T-helper 1 cell treated with Interleukin-12 subunit alpha and Interleukin-12 subunit beta and Interleukin-4 antibody, amounts not matched to agents 30 ng/mL and 1 ng/mL, for 36 hours (primary cell): ENCODE measurements at regions not wholly inside any gene's neighbourhood (a gene's known extent, or its start where the extent isn't known, plus 50 kb on each side); places are given as distances from the start of the nearest gene placed in this dataset.

Experiments used
- intact Hi-C: fragments of 100-400 bp; cut with micrococcal nuclease; formaldehyde crosslinking; loops from one replicate; pipeline ENCODE4 v1.15.1; 2024

DNA sequence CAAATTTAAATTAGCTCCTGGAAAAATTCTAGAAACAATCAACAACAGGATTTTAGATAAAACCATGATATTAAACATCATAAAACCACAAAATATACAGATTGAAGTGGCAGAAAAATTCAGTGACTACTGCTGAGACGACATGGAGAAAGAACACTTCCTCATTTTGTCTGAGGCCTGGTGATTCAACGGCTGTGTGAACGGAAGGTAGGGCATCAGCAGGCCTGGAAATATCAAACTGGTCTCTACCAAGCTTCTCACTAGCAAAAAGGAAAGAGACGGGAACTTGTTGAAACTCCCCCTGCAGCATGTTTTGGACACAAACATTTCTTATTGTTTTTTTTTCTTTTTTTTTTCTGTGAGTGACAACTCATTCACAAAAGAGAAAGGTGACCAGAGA, 58.0 kb upstream of the AHI1 start:
- intact Hi-C loops = no loop called here

DNA sequence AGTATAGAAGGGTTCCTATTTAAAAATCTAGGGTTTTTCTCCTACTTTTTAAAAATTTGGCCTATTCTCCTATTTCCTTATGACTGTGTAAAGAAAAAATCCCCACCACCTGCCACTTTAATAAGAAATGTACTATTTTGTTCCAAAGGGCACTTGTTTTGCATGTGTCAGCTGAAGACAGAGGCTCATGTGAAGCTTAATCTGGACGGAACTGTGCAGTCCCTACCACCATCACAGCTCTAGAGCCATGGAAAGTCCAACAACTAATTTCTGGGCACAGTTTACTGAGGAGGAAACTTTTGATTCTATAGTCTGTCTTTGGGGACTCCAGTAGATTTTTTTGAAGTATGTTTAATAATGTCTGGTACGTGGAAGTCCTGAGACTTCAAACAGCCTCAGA, 60.0 kb upstream of the AHI1 start:
- intact Hi-C loops = no loop called here

GRCh38 chr6:135565605-135566004, 68.1 kb upstream of the AHI1 start:
- intact Hi-C loops = loop anchor here (5.0 to 10.0 kb wide), 3 partner anchors 77 to 1219 kb away; partner anchors contain the start of gene BCLAF1

DNA sequence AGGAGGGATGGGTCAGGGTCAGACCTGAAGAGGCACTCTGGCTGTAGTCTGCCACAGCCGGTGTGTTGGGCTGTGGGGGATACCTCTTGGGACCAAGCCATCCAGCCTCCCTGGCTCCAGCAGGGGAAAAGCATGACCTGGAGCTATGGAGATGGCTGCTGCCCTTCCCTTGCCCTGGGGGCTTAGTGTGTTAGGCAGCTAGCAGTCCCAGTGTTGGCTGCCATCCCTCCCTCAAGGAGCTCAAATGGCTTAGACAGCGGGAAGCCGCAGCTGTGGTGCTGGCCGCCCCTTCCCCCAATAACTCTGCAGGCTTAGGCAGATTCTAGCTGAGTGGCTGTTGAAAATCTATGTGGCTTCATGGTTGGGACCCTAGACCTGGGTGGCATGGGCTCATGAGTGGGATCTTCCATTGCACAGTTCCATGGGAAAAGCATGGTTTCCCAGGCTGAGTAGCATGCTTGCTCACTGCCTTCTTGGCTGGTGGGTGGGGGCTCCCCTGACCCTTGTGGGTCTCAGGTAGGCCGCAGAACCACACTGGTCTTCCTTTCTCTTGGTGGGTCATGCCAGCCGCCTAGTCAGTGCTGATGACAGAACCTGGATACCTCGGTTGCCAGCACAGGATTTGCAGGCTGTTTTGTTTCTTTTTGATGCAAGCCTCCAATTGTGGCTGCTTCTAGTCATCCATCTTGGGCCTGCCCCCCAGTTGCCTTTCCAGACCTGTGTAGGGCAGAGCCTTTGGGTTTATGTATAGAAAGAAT, 69.0 kb upstream of the AHI1 start:
- intact Hi-C loops = loop anchor here (5.0 to 10.0 kb wide), 3 partner anchors 76 to 1218 kb away; partner anchors contain the start of gene BCLAF1

DNA sequence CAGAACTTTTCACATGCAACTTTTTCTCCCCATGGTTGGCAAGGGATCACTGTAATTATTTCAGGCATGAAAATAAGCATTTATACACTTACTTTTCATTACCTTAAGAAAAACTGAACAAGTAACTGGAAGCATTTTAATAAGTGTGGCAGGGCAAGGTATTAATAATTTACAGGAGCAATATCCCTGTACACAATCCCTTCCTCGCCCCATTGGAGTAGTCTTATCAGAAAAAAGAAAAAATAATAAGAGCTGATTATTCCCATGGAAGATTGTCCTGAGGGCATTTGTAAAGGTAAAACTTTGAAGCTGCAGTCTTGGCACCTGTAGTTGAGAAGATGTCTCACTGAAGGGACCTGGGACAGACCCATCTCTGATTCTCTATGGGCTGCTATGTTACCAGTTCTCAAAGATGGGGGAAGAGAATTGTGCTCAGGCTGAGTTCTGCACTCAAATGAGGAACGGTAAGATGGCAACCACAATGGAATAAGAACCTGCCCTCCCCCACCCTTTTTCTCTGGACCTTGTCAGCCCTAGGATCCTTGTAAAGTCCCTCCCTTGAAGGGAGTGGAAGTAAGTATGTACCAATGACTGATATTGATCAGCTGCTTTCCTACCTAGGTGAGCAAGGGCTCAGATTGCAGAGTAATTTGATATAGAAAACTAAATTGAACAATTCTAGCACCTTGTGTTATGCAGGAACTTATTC, 70.0 kb upstream of the AHI1 start:
- intact Hi-C loops = loop anchor here (1.0 to 10.0 kb wide), 7 partner anchors 10 to 1217 kb away; partner anchors contain the start of gene BCLAF1

DNA sequence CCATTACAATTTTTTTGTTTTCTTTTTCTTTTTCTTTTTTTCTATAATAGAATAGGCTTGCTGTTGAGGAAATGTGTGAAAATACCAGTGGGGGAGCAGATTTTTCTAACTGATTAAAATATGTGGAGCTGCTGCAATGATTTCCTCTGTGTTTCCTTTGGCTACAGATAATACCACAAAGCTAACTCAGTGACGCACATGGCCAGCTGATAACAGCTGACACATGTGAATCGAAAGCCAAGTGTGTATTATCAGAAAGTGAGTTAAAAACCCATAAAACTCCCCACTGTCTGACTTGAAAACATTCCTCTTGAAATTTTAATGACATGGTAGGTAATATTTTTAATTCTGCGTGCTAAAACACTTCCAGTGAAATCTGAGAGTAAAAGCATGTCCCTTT, 70.8 kb upstream of the AHI1 start:
- intact Hi-C loops = loop anchor here (1.0 to 10.0 kb wide), 7 partner anchors 9 to 1216 kb away; partner anchors contain the start of gene BCLAF1

DNA sequence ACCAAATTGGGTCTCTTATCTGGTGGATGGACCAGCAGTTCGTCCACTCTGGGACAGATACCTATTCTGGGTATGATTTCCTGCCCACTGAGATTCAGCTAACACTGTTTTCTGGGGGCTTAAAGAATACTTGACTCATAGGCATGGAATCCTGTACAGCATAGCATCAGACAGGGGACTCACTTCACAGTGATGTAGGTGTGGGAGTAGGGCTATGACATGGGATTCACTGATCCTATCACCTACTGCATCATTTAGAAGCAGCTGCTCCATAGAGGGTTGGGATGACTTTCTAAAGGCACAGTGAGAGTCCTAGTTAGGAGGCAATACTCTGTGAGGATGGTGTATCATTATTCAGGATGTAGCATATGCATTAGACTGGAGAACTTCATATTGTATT, 74.5 kb upstream of the AHI1 start:
- intact Hi-C loops = no loop called here

- intact Hi-C loops = loop anchor here (2.0 kb wide), 2 partner anchors 39 to 49 kb away; no protein-coding TSS in a partner anchor
These were observed 78.1 kb upstream of the AHI1 start for GRCh38 chr6:135575629-135576028.

DNA sequence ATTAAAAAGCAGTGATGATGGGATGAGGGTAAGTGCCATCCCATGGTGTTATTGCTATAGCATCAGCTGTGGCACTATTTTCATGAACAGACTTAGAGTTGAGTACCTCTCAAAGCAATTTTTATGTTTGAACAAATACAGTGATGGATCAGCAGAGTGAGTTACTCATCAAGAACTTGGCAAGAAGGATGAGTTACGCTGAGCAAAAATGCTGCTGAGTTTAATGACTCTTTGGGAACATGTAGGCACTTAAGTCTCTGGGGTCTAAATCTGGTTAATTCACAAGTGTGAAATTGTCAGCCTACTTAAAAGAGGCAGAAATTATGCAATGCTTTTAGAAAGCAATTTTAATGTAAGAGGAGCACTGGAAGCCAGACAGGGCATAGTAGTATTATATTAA, 78.5 kb upstream of the AHI1 start:
- intact Hi-C loops = loop anchor here (2.0 kb wide), 2 partner anchors 39 to 49 kb away; no protein-coding TSS in a partner anchor

DNA sequence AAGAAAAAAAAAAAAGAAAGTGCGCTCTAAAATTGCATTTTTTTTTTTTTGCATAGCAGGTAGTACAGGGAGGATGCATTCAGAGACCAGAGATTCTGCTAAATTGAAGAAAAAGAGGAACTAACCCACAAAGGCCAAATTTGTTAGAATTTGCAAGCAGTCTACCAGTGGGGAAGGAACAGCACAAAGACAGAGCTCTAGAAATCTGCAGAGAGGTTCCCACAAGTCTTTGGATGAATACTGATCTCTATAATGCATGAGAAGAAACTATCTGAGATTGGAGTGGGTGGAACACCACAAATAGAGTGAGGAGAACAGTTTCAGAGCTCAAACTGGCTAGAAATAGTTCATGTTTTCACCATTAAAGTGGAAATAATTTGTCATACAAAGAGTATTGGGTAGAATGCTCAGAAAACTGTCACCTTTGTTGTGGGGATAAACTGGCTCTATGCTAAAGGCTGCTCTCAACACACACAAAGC, 79.6 kb upstream of the AHI1 start:
- intact Hi-C loops = loop anchor here (1.0 to 2.0 kb wide), 4 partner anchors 9 to 48 kb away; no protein-coding TSS in a partner anchor

GRCh38 chr6:135578976-135579375, 81.4 kb upstream of the AHI1 start:
- intact Hi-C loops = no loop called here

DNA sequence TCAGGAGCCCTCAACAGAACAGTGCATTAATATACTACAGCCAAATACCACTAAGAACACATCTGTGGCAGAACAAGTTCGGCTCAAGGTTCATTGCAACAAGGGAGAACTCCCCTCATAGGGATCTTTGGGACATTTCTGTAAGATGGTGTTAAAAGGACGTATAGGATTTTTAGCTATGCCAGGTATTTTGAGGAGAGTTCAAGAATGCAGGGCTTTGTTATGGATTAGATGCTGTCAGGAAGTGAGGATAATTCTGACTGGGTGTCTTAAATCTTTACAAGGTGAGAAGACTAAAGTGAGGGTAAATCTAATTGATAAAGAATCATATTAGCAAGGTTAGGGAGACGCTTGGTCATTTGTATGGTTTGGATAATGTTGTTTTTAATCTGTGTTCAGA, 83.7 kb upstream of the AHI1 start:
- intact Hi-C loops = no loop called here

DNA sequence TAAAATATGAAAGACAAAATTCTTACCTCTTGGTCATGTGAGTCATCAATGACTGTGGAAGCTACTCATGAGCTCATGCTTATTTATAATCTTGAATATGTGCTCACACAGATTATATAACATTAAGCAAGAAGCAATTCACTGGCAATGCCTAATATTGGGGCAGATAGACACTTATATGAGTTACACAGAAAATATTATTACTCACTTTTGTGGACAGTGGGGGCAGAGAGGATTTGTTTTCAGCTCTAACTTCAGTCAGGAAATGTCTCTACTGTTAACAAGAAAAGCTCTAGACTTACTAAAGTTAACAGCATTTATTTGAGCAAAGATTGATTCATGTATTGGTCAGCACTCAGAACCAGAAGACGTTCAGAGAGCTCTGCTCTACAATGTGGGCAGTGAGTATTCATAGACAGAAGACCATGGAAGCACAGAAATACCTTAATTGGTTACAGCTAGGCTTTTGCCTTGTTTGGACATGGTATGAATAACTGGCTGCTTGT, 85.8 kb upstream of the AHI1 start:
- intact Hi-C loops = no loop called here

DNA sequence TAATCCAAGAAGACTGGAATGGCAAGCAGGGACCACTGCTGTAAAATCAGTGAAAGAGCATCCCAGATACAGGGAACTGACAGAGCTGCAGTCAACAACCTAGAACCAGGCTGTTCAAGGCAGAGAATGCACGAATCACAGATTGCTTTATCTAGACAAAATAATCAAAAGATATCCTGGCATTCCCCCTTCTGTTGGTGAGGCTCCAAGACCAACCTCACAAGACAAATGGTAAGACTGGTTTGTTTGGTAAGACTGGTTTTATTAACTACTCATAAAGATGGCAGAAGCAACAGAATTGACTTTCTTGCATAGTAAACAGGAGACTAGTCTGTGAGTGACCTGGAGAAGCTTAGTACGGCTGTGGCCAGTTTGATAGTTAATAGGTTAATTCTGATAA, 88.8 kb upstream of the AHI1 start:
- intact Hi-C loops = loop anchor here (1.0 kb wide), 2 partner anchors 9 to 294 kb away; no protein-coding TSS in a partner anchor

GRCh38 chr6:135586844-135587243, 89.3 kb upstream of the AHI1 start:
- intact Hi-C loops = loop anchor here (1.0 kb wide), 5 partner anchors 10 to 293 kb away; no protein-coding TSS in a partner anchor

DNA sequence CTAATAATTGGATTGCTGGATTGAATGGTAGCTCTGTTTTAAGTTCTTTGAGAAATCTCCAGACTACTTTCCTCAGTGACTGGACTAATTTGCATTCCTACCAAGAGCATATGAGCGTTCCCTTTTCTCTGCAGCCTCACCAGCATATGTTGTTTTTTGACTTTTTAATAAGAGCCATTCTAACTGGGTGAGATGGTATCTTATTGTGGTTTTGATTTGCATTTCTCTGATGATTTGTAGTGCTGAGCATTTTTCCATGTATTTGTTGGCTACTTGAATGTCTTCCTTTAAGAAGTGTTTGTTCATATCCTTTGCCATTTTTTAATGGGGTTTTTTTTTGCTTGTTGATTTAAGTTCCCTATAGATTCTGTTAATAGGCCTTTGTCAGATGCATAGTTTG, 94.7 kb upstream of the AHI1 start:
- intact Hi-C loops = no loop called here

GRCh38 chr6:135594000-135594399, 96.5 kb upstream of the AHI1 start:
- intact Hi-C loops = no loop called here

DNA sequence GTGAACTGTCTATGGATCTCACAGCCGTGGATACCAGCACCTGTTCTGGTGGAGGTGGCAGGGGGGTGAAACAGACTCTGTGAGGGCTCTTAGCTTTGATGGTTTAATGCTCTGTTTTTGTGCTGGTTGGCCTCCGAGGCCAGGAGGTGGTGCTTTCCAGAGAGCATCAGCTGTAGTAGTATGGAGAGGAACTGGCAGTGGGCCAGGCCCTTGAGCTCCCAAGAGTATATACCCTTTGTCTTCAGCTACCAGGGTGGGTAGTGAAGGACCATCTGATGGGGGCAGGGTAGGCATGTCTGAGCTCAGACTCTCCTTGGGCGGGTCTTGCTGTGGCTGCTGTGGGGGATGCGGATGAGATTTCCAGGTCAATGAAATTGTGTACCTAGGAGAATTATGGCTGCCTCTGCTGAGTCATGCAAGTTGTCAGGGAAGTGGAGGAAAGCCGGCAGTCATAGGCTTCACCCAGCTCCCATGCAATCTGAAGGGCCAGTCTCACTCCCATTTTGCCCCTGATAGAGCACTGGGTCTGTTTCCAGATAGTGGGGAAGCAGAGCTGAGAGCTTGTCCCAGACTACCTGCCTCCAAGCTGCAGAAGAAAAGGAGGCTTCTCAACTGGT, 102.7 kb upstream of the AHI1 start:
- intact Hi-C loops = no loop called here

- intact Hi-C loops = no loop called here
These were observed 103.4 kb upstream of the AHI1 start for GRCh38 chr6:135600931-135601330.

DNA sequence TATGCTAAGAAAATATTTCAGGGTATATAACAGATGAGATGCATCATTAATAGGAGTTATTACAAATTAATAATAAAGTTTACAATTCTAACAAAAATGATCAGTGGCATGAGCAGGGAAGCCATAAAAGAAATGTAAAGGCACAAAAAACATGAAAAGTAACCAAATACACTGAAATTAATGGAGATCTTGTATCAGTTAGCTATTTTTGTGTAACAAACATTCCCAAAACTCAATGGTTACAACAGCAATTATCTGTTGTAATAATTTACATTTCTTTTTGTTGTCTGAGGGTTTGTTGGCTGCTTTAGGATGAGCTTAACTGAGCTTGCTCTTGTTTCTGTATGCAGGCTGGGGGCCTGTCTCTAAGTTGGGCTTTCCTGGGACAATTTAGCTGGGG, 104.3 kb upstream of the AHI1 start:
- intact Hi-C loops = no loop called here

DNA sequence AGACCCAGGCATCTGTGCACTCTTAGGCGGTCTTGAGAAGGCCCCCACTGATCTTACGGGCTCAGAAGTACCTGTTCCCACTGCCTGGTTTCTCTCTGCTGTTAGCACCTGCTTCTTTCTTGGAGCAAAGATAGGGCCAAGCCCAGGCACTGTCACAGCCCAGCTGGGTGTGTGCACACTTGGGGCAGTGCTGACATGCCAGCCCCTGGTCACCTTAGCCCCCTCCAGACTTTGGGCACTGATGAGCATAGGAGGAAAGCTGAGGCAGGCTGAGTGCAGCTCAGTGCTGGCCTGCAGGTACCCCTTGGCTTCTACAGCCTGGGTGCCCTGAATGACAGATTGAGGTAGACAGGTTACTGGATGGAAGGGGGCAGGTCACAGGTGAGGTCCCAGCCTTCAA, 105.7 kb upstream of the AHI1 start:
- intact Hi-C loops = no loop called here
